ENCODE measurements at regions not wholly inside any gene's neighbourhood (a gene's known extent, or its start where the extent isn't known, plus 50 kb on each side); places are given as distances from the start of the nearest gene placed in this dataset.

DNA sequence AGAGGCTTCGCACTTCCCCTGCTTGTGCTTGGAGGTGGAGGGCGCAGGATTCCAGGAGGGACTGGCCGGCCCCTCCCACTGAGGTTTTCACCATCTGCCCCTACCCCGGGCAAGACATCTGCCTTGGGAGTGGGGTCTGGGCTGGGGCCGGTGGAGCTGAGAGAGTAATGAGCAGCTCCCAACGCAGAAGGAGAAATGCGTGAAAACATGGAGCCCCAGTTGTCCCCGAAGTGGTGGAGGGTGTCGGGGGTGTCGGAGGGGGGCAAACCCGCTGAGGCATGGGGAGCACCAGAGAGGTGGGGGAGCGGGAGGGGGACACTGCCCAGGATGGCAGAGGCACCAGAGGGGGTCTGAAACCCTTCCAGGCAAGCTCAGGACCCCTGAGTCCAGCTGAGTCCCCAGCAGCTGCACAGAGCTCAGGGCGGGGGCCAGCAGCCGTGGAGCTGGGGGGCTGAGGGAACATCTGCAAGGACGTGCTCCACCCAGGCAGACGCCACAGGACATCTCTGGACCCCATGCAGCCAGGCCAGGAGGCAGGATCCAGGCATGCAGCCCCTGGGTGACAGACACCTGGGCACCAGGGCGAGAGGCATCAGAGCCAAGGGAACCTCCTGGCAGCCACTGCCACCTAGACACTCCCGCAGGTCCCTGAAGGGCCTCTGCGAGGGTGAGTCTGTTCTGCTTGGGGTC lies 110.6 kb downstream of the SIK1 start:
- TF ChIP-seq MXD4 (CRISPR knock-in tag; IDR thresholded peaks at IDR 0.05; ENCODE audit: borderline replicate concordance), result no peak
- TF ChIP-seq, protein P1, sequence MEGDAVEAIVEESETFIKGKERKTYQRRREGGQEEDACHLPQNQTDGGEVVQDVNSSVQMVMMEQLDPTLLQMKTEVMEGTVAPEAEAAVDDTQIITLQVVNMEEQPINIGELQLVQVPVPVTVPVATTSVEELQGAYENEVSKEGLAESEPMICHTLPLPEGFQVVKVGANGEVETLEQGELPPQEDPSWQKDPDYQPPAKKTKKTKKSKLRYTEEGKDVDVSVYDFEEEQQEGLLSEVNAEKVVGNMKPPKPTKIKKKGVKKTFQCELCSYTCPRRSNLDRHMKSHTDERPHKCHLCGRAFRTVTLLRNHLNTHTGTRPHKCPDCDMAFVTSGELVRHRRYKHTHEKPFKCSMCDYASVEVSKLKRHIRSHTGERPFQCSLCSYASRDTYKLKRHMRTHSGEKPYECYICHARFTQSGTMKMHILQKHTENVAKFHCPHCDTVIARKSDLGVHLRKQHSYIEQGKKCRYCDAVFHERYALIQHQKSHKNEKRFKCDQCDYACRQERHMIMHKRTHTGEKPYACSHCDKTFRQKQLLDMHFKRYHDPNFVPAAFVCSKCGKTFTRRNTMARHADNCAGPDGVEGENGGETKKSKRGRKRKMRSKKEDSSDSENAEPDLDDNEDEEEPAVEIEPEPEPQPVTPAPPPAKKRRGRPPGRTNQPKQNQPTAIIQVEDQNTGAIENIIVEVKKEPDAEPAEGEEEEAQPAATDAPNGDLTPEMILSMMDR (IDR thresholded peaks at IDR 0.05), result no peak
- no peak for TF ChIP-seq TEAD4 (CRISPR knock-in tag; IDR thresholded peaks at IDR 0.05)
- TF ChIP-seq, protein P2, sequence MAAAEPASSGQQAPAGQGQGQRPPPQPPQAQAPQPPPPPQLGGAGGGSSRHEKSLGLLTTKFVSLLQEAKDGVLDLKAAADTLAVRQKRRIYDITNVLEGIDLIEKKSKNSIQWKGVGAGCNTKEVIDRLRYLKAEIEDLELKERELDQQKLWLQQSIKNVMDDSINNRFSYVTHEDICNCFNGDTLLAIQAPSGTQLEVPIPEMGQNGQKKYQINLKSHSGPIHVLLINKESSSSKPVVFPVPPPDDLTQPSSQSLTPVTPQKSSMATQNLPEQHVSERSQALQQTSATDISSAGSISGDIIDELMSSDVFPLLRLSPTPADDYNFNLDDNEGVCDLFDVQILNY (CRISPR knock-in tag; IDR thresholded peaks at IDR 0.05), result no peak
- TF ChIP-seq, protein P3, sequence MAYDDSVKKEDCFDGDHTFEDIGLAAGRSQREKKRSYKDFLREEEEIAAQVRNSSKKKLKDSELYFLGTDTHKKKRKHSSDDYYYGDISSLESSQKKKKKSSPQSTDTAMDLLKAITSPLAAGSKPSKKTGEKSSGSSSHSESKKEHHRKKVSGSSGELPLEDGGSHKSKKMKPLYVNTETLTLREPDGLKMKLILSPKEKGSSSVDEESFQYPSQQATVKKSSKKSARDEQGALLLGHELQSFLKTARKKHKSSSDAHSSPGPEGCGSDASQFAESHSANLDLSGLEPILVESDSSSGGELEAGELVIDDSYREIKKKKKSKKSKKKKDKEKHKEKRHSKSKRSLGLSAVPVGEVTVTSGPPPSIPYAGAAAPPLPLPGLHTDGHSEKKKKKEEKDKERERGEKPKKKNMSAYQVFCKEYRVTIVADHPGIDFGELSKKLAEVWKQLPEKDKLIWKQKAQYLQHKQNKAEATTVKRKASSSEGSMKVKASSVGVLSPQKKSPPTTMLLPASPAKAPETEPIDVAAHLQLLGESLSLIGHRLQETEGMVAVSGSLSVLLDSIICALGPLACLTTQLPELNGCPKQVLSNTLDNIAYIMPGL (CRISPR knock-in tag; IDR thresholded peaks at IDR 0.05), result no peak
- no peak for TF ChIP-seq HMGA2 (CRISPR knock-in tag; IDR thresholded peaks at IDR 0.05)
- no peak for TF ChIP-seq JAZF1 (CRISPR knock-in tag; IDR thresholded peaks at IDR 0.05)

Measured in WTC11 (cell line).